MCF 10A (cell line): ENCODE measurements at regions not wholly inside any gene's neighbourhood (a gene's known extent, or its start where the extent isn't known, plus 50 kb on each side); places are given as distances from the start of the nearest gene placed in this dataset.
A peak's percentile ranks its signal among the peaks of the same experiment; 100 is the strongest.

Experiments used
- BruUV-seq: library from RNA; stranded (reverse); fragments of 400-500 nt; replicated peaks from 2 replicates; lab custom pipeline; 2021; lab: Mats Ljungman, UMichigan
- CTCF ChIA-PET: fragments of 300-600 bp; sonication (Branson Sonifier 250); formaldehyde crosslinking; extraction: SDS; loops from one replicate; lab custom pipeline; 2021; ENCODE audit warnings: antibody characterized with exemption, inconsistent platforms; lab: Yijun Ruan, JAX
- POLR2A ChIA-PET: fragments of 300-600, 350-650 bp; sonication (Branson Sonifier 250); formaldehyde crosslinking; extraction: SDS; loops from one replicate; lab custom pipeline; 2020; ENCODE audit warnings: antibody characterized with exemption, inconsistent platforms; lab: Yijun Ruan, JAX
- DNase-seq: peaks from one replicate; pipeline ENCODE4 v3.0.0-alpha.2; 2018; ENCODE audit not compliant: unreplicated experiment
- H3K27ac Mint-ChIP-seq: one replicate; pipeline ENCODE4 v1.8.0; 2022; ENCODE audit warnings: mild to moderate bottlenecking, low read depth, mixed read lengths; ENCODE audit not compliant: unreplicated experiment
- H3K27me3 Mint-ChIP-seq: one replicate; pipeline ENCODE4 v1.8.0; 2022; ENCODE audit warnings: mixed read lengths; ENCODE audit not compliant: insufficient read depth, unreplicated experiment
- H3K36me3 Mint-ChIP-seq: one replicate; pipeline ENCODE4 v1.8.0; 2022; ENCODE audit warnings: mild to moderate bottlenecking, moderate library complexity, mixed read lengths; ENCODE audit not compliant: insufficient read depth, unreplicated experiment
- H3K4me1 Mint-ChIP-seq: one replicate; pipeline ENCODE4 v1.8.0; 2022; ENCODE audit warnings: mixed read lengths; ENCODE audit not compliant: insufficient read depth, unreplicated experiment
- H3K4me3 Mint-ChIP-seq: one replicate; pipeline ENCODE4 v1.8.0; 2022; ENCODE audit warnings: mild to moderate bottlenecking, moderate library complexity, mixed read lengths; ENCODE audit not compliant: unreplicated experiment
- H3K9me3 Mint-ChIP-seq: one replicate; pipeline ENCODE4 v1.8.0; 2022; ENCODE audit warnings: mixed read lengths; ENCODE audit not compliant: unreplicated experiment
- intact Hi-C: fragments of 100-400 bp; cut with micrococcal nuclease; formaldehyde crosslinking; loops from 2 replicates; pipeline ENCODE4 v1.14.1; 2022
- TF ChIP-seq, protein P1 (sequence below): fragments of 200-600 bp; IDR thresholded peaks from one replicate; pipeline ENCODE4 v1.8.0; 2022; ENCODE audit warnings: antibody characterized with exemption, mild to moderate bottlenecking; ENCODE audit not compliant: unreplicated experiment

DNA sequence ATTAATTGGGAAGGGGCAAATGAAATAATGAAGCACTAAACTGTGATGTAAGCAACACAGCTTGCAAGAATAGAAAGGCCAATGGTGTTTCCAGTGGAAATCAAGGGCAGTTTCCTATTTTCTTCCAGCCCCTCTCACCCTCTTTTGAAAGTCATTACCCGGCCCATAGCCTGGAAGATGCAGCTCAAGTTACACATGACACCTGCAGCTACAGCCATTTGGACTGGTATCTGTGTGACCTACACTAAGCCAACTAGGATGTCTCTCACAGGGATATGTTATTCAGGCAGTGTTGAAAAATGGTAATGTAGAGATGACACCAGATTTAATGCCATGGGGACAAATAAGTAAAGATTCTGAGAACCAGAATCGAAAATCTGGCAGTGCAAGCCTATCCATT lies 439.4 kb upstream of the ZNF462 start:
- DNase-seq = no peak
- no peaks in the 10 kb centered on the region for H3K36me3 Mint-ChIP-seq
- BruUV-seq = no TSS peak
- H3K4me1 Mint-ChIP-seq = peaks cover 10% of the 10 kb centered on the region
- H3K9me3 Mint-ChIP-seq = no peaks in the 10 kb centered on the region
- H3K27me3 Mint-ChIP-seq = no peaks in the 10 kb centered on the region
- intact Hi-C loops = no loop called here
- TF ChIP-seq, protein P1, sequence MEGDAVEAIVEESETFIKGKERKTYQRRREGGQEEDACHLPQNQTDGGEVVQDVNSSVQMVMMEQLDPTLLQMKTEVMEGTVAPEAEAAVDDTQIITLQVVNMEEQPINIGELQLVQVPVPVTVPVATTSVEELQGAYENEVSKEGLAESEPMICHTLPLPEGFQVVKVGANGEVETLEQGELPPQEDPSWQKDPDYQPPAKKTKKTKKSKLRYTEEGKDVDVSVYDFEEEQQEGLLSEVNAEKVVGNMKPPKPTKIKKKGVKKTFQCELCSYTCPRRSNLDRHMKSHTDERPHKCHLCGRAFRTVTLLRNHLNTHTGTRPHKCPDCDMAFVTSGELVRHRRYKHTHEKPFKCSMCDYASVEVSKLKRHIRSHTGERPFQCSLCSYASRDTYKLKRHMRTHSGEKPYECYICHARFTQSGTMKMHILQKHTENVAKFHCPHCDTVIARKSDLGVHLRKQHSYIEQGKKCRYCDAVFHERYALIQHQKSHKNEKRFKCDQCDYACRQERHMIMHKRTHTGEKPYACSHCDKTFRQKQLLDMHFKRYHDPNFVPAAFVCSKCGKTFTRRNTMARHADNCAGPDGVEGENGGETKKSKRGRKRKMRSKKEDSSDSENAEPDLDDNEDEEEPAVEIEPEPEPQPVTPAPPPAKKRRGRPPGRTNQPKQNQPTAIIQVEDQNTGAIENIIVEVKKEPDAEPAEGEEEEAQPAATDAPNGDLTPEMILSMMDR = no peak
- no peak overlapping the region for H3K4me3 Mint-ChIP-seq
- CTCF ChIA-PET = no interaction called here
- POLR2A ChIA-PET = no interaction called here
- no peak overlapping the region for H3K27ac Mint-ChIP-seq

DNA sequence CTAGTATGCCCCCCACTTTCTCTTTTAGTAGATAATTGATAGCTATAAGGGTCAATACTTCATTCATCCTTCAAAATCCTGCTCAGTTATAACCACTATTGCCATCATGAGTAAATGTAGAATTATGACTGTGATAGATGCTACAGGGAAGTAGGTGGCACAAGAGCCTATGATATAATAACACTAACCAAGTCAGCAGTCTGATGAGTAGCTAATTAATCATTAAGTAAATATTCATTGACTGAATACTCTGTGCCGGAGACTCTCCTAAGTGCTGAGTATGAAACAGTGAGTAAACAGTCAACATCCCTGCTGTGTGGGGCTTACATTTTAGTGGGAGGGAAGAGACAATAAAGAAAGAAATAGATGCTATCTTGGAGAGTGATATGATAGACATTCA lies 430.3 kb upstream of the ZNF462 start:
- Mint-ChIP-seq H3K36me3 (no peaks in the 10 kb centered on the region), H3K4me1 (no peaks in the 10 kb centered on the region), H3K27me3 (no peaks in the 10 kb centered on the region), H3K9me3 (no peaks in the 10 kb centered on the region), H3K4me3 (no peak overlapping the region), H3K27ac (no peak overlapping the region)
- peak; percentile 11 for DNase-seq
- TF ChIP-seq, protein P1 = no peak
- intact Hi-C loops = no loop called here
- CTCF ChIA-PET = interaction anchor here (0.7 to 1.1 kb wide), 3 partner anchors 469 to 571 kb away, joined by 3 to 6 read pairs (median 4); no protein-coding TSS in a partner anchor
- POLR2A ChIA-PET = no interaction called here
- BruUV-seq = no TSS peak

DNA sequence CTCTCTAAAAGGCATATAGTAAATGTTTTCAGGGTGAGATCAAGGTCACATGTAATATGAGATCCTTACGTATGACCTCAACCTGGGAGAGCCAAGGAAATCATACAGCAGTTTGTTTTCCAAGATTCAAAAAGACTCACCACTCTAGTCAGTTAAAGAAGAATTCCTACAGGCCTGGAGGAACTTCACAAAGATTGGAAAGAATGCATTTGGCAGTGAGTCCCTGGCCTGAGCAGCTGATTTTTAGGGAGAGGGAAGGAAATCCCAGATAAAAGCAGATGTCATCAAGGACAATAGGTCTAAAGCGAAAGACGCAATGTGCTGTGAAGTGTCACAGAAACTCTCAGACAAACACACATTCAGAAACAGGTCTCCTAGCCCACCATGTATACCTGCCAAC lies 424.0 kb upstream of the ZNF462 start:
- H3K4me3 Mint-ChIP-seq = no peak overlapping the region
- H3K9me3 Mint-ChIP-seq = no peaks in the 10 kb centered on the region
- no peaks in the 10 kb centered on the region for H3K36me3 Mint-ChIP-seq
- intact Hi-C loops = no loop called here
- no peaks in the 10 kb centered on the region for H3K27me3 Mint-ChIP-seq
- ChIA-PET POLR2A (no interaction called here), CTCF (no interaction called here)
- TF ChIP-seq, protein P1 = no peak
- BruUV-seq = no TSS peak
- H3K4me1 Mint-ChIP-seq = no peaks in the 10 kb centered on the region
- DNase-seq = no peak
- H3K27ac Mint-ChIP-seq = no peak overlapping the region

DNA sequence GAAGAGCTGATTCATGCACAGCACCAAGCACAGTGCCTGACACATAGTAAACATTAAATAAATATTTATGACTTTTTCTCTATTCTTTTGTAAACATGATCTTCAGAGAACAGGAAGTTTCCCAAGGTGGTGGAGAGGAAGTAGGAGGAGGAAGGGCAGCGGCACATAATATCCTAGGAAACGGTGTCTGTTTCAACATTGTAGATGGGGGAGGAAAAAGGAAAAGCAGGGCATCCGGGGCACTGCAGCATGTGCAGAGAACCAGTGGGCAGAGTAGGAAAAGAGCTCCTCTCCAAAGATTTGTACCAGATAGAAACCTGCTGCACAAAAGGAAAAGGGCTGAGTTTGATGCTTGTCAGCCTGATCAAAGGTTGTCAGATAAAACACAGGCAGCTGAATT lies 421.7 kb upstream of the ZNF462 start:
- BruUV-seq = no TSS peak
- intact Hi-C loops = no loop called here
- Mint-ChIP-seq H3K4me1 (no peaks in the 10 kb centered on the region), H3K27ac (no peak overlapping the region), H3K27me3 (no peaks in the 10 kb centered on the region), H3K4me3 (no peak overlapping the region), H3K9me3 (no peaks in the 10 kb centered on the region), H3K36me3 (no peaks in the 10 kb centered on the region)
- no peak for DNase-seq
- ChIA-PET CTCF (interaction anchor here (0.9 kb wide), 1 partner anchor 12 kb away, joined by 3 read pairs; no protein-coding TSS in a partner anchor), POLR2A (no interaction called here)
- TF ChIP-seq, protein P1 = no peak
